A673 (cell line): ENCODE measurements at regions not wholly inside any gene's neighbourhood (a gene's known extent, or its start where the extent isn't known, plus 50 kb on each side); places are given as distances from the start of the nearest gene placed in this dataset.

Experiments used
- BruUV-seq: library from RNA; stranded (reverse); fragments of 400-500 nt; replicated peaks from 2 replicates; lab custom pipeline; 2021; lab: Mats Ljungman, UMichigan
- CTCF ChIA-PET: fragments of 300-600 bp; sonication (Branson Sonifier 250); formaldehyde crosslinking; loops from one replicate; lab custom pipeline; 2022; ENCODE audit warnings: antibody characterized with exemption; lab: Charles Lee
- POLR2A ChIA-PET: fragments of 300-600 bp; sonication (Branson Sonifier 250); formaldehyde crosslinking; loops from one replicate; lab custom pipeline; 2022; ENCODE audit warnings: antibody characterized with exemption; ENCODE audit not compliant: low non-redundant PET; lab: Charles Lee
- DNase-seq: peaks from one replicate; pipeline ENCODE4 v3.0.0-alpha.2; 2015; ENCODE audit warnings: low spot score
- H3K27ac ChIP-seq: fragments of 200-600 bp; sonication (generic); 2 replicates; pipeline ENCODE4 v1.5.1; 2016; ENCODE audit warnings: mixed run types, low read depth, mild to moderate bottlenecking, mixed read lengths, antibody characterized with exemption, low read length; ENCODE audit not compliant: poor library complexity, severe bottlenecking
- H3K27me3 ChIP-seq: fragments of 200-600 bp; sonication (generic); replicated peaks from 2 replicates; pipeline ENCODE4 v1.6.1; 2017; ENCODE audit warnings: mixed run types, low read depth, mild to moderate bottlenecking, mixed read lengths, antibody characterized with exemption, low read length; ENCODE audit not compliant: insufficient read depth, poor library complexity
- H3K36me3 ChIP-seq: fragments of 200-600 bp; sonication (generic); 2 replicates; pipeline ENCODE4 v1.6.1; 2016; ENCODE audit warnings: mixed run types, mild to moderate bottlenecking, mixed read lengths, antibody characterized with exemption, low read length; ENCODE audit not compliant: insufficient read depth, poor library complexity, severe bottlenecking
- H3K4me1 ChIP-seq: fragments of 200-600 bp; sonication (generic); 2 replicates; pipeline ENCODE4 v1.6.1; 2017; ENCODE audit warnings: mixed run types, mild to moderate bottlenecking, mixed read lengths, antibody characterized with exemption, low read length; ENCODE audit not compliant: insufficient read depth, poor library complexity, severe bottlenecking
- H3K4me3 ChIP-seq: fragments of 200-600 bp; sonication (generic); 2 replicates; pipeline ENCODE4 v1.5.1; 2016; ENCODE audit warnings: low read depth, mixed run types, mild to moderate bottlenecking, mixed read lengths, low read length; ENCODE audit not compliant: poor library complexity, severe bottlenecking
- H3K9me3 ChIP-seq: fragments of 200-600 bp; sonication (generic); 2 replicates; pipeline ENCODE4 v1.6.1; 2016; ENCODE audit warnings: mixed run types, low read depth, mild to moderate bottlenecking, mixed read lengths, antibody characterized with exemption, low read length; ENCODE audit not compliant: poor library complexity, severe bottlenecking
- EZH2 ChIP-seq: fragments of 200-600 bp; sonication (generic); IDR thresholded peaks from 2 replicates; pipeline ENCODE4 v1.6.1; 2017; ENCODE audit warnings: borderline replicate concordance, low read depth, mild to moderate bottlenecking, mixed read lengths, antibody characterized with exemption, low read length; ENCODE audit not compliant: poor library complexity, severe bottlenecking
- intact Hi-C: fragments of 100-400 bp; cut with micrococcal nuclease; formaldehyde crosslinking; loops from one replicate; pipeline ENCODE4 v1.10.0; 2022; ENCODE audit not compliant: unreplicated experiment
- TF ChIP-seq, protein P1 (sequence below): fragments of 300-800, 200-600 bp; sonication (generic); conservative IDR thresholded peaks from 2 replicates; pipeline ENCODE4 v1.5.1; 2017; ENCODE audit warnings: low read depth, mild to moderate bottlenecking, antibody characterized with exemption, low read length, moderate library complexity, mixed read lengths

DNA sequence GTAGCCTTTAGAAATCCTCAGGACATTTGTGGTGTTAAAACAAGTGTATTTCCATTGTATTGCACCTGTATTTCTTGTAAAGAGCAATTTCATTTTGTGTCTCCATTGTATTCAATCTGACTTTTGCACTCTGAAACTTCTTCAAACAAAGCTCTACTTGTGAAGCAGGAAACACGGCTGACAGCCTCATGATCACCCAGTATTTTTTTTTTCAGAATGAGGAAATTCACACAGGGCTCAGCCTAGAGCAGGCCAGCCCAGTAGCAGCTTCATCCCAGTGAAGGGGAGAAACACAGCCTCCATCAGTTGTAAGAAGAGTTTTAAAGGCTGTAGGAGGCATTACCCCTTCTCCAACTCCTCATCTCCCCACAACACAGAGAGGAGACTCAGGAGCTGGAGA is 175.9 kb upstream of the KLHL29 start:
- Histone ChIP-seq H3K4me3 (no peak overlapping the region), H3K4me1 (no peaks in the 10 kb centered on the region), H3K27me3 (peaks cover 48% of the 10 kb centered on the region), H3K9me3 (no peaks in the 10 kb centered on the region), H3K27ac (no peak overlapping the region), H3K36me3 (no peaks in the 10 kb centered on the region)
- no peak for TF ChIP-seq EZH2
- TF ChIP-seq, protein P1, sequence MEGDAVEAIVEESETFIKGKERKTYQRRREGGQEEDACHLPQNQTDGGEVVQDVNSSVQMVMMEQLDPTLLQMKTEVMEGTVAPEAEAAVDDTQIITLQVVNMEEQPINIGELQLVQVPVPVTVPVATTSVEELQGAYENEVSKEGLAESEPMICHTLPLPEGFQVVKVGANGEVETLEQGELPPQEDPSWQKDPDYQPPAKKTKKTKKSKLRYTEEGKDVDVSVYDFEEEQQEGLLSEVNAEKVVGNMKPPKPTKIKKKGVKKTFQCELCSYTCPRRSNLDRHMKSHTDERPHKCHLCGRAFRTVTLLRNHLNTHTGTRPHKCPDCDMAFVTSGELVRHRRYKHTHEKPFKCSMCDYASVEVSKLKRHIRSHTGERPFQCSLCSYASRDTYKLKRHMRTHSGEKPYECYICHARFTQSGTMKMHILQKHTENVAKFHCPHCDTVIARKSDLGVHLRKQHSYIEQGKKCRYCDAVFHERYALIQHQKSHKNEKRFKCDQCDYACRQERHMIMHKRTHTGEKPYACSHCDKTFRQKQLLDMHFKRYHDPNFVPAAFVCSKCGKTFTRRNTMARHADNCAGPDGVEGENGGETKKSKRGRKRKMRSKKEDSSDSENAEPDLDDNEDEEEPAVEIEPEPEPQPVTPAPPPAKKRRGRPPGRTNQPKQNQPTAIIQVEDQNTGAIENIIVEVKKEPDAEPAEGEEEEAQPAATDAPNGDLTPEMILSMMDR: no peak
- no peak for DNase-seq
- ChIA-PET POLR2A (no interaction called here), CTCF (no interaction called here)
- no TSS peak for BruUV-seq
- intact Hi-C loops: no loop called here

- intact Hi-C loops: no loop called here
- CTCF ChIA-PET: no interaction called here
- no peaks in the 10 kb centered on the region for H3K36me3 ChIP-seq
- no peak overlapping the region for H3K4me3 ChIP-seq
- no peaks in the 10 kb centered on the region for H3K4me1 ChIP-seq
- H3K9me3 ChIP-seq: no peaks in the 10 kb centered on the region
- no peak overlapping the region for H3K27ac ChIP-seq
- peaks cover 44% of the 10 kb centered on the region for H3K27me3 ChIP-seq
- TF ChIP-seq, protein P1: no peak
- TF ChIP-seq EZH2: no peak
- POLR2A ChIA-PET: interaction anchor here (0.6 kb wide), 1 partner anchor 614 kb away, joined by 5 read pairs; no protein-coding TSS in a partner anchor
- no peak for DNase-seq
- no TSS peak for BruUV-seq
Measured at GRCh38 chr2:23211987-23212583, 172.9 kb upstream of the KLHL29 start.

DNA sequence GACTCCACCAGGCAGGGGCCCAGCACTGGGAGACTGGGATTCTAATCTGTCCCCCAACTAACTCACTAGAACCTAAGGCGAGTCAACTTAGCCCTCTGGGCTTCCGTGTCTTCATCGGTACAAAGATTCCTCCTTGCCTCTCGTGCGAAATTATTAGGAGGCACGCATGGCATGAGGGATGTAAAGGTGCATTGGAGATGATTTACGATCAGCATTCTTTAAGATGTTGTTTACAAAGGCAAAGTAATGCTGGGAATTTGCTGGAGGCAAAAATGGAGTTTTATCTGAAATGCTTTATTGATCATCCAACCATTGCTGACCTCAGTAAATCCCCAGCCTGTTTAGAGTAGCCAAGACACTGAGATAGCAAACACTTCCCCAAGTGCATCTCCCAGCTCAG is 171.8 kb upstream of the KLHL29 start:
- Histone ChIP-seq H3K27ac (no peak overlapping the region), H3K4me1 (no peaks in the 10 kb centered on the region), H3K9me3 (no peaks in the 10 kb centered on the region), H3K27me3 (peaks cover 36% of the 10 kb centered on the region), H3K4me3 (no peak overlapping the region), H3K36me3 (no peaks in the 10 kb centered on the region)
- POLR2A ChIA-PET: no interaction called here
- CTCF ChIA-PET: no interaction called here
- DNase-seq: no peak
- intact Hi-C loops: no loop called here
- no peak for TF ChIP-seq EZH2
- TF ChIP-seq, protein P1: no peak
- BruUV-seq: no TSS peak
